SU-DHL-6 (cell line): ENCODE measurements at regions not wholly inside any gene's neighbourhood (a gene's known extent, or its start where the extent isn't known, plus 50 kb on each side); places are given as distances from the start of the nearest gene placed in this dataset.

Source experiments
- H2AFZ ChIP-seq: fragments of 200-600 bp; sonication (generic); 2 replicates; pipeline ENCODE4 v1.6.1; 2014; ENCODE audit warnings: low read depth, mild to moderate bottlenecking, moderate library complexity, mixed read lengths, antibody characterized with exemption, low read length; ENCODE audit not compliant: severe bottlenecking
- H3F3A ChIP-seq: fragments of 200-600 bp; shearing (Covaris generic); 2 replicates; pipeline ENCODE4 v1.6.0; 2016; ENCODE audit warnings: antibody characterized with exemption, mild to moderate bottlenecking; ENCODE audit not compliant: insufficient read depth
- H3K27ac ChIP-seq: fragments of 200-600 bp; sonication (generic); 2 replicates; pipeline ENCODE4 v1.5.1; 2016; ENCODE audit warnings: low read depth, mild to moderate bottlenecking, low read length, moderate library complexity, mixed read lengths
- H3K27me3 ChIP-seq: fragments of 200-600 bp; sonication (generic), shearing (Covaris generic); 2 replicates; pipeline ENCODE4 v1.6.0; 2014; ENCODE audit warnings: mild to moderate bottlenecking, low read length
- H3K36me3 ChIP-seq: fragments of 200-600 bp; sonication (generic); 2 replicates; pipeline ENCODE4 v1.6.1; 2014; ENCODE audit warnings: mild to moderate bottlenecking, low read length, mixed read lengths
- H3K4me2 ChIP-seq: fragments of 300-600, 200-600 bp; shearing (Covaris generic), sonication (generic); 2 replicates; pipeline ENCODE4 v1.6.0; 2014; ENCODE audit warnings: low read length, low read depth, mild to moderate bottlenecking; ENCODE audit not compliant: poor library complexity, severe bottlenecking
- H3K4me3 ChIP-seq: fragments of 200-600 bp; sonication (generic); 2 replicates; pipeline ENCODE4 v1.5.1; 2014; ENCODE audit warnings: antibody characterized with exemption, low read length, mild to moderate bottlenecking, mixed read lengths; ENCODE audit not compliant: insufficient read depth, poor library complexity, severe bottlenecking
- H3K79me2 ChIP-seq: fragments of 200-600 bp; sonication (generic); 2 replicates; pipeline ENCODE4 v1.6.1; 2014; ENCODE audit warnings: mild to moderate bottlenecking, low read length, moderate library complexity; ENCODE audit not compliant: insufficient read depth
- H3K9ac ChIP-seq: fragments of 200-600 bp; sonication (generic); 2 replicates; pipeline ENCODE4 v1.7.0; 2014; ENCODE audit warnings: mild to moderate bottlenecking, low read length
- H3K9me2 ChIP-seq: fragments of 200-600 bp; sonication (generic); replicated peaks from 2 replicates; pipeline ENCODE4 v1.6.1; 2014; ENCODE audit warnings: low read length; ENCODE audit not compliant: insufficient read depth
- H3K9me3 ChIP-seq: fragments of 200-600 bp; sonication (generic); 2 replicates; pipeline ENCODE4 v1.6.1; 2014; ENCODE audit warnings: low read length, mixed read lengths; ENCODE audit not compliant: insufficient read depth
- H4K20me1 ChIP-seq: fragments of 200-600 bp; sonication (generic); 2 replicates; pipeline ENCODE4 v1.6.1; 2014; ENCODE audit warnings: low read depth, mild to moderate bottlenecking, antibody characterized with exemption, low read length, moderate library complexity, mixed read lengths
- EZH2phosphoT487 ChIP-seq: fragments of 200-600 bp; sonication (generic), shearing (Covaris generic); conservative IDR thresholded peaks from 2 replicates; pipeline ENCODE4 v1.6.1; 2018; ENCODE audit warnings: mild to moderate bottlenecking, antibody characterized with exemption, low read length, moderate library complexity, mixed read lengths
- TF ChIP-seq, protein P1 (sequence below): fragments of 200-600 bp; sonication (generic); IDR thresholded peaks from one replicate; pipeline ENCODE4 v1.5.1; 2017; ENCODE audit warnings: antibody characterized with exemption, mild to moderate bottlenecking, low read length, moderate library complexity; ENCODE audit not compliant: insufficient read depth, poor library complexity, severe bottlenecking

DNA sequence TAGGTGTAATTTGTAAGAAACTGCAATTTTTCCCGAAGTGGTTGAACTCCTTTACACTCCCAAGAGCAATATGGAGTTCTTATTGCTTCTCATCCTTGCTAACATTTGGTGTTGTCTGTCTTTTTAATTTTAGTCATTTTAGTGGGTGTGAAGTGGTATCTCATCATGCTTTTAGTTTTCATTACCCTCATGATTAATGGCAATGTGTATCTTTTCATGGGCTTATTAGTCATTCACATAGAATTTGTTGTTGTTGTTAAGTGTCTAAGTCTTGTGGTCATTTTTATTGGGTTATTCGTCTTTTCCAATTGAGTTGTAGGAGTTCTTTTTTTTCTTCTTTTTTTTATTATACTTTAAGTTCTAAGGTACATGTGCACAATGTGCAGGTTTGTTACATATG is 238.3 kb upstream of the SESN3 start:
- Histone ChIP-seq H3K9ac (no peak overlapping the region), H3K27me3 (no peaks in the 10 kb centered on the region), H3K4me3 (no peak overlapping the region), H3K27ac (no peak overlapping the region), H3K4me2 (no peak overlapping the region), H3K79me2 (no peaks in the 10 kb centered on the region), H3K9me3 (no peaks in the 10 kb centered on the region), H2AFZ (no peak overlapping the region), H3K36me3 (no peaks in the 10 kb centered on the region), H3F3A (no peaks in the 10 kb centered on the region), H4K20me1 (no peaks in the 10 kb centered on the region), H3K9me2 (no peaks in the 10 kb centered on the region)
- TF ChIP-seq EZH2phosphoT487: no peak
- TF ChIP-seq, protein P1, sequence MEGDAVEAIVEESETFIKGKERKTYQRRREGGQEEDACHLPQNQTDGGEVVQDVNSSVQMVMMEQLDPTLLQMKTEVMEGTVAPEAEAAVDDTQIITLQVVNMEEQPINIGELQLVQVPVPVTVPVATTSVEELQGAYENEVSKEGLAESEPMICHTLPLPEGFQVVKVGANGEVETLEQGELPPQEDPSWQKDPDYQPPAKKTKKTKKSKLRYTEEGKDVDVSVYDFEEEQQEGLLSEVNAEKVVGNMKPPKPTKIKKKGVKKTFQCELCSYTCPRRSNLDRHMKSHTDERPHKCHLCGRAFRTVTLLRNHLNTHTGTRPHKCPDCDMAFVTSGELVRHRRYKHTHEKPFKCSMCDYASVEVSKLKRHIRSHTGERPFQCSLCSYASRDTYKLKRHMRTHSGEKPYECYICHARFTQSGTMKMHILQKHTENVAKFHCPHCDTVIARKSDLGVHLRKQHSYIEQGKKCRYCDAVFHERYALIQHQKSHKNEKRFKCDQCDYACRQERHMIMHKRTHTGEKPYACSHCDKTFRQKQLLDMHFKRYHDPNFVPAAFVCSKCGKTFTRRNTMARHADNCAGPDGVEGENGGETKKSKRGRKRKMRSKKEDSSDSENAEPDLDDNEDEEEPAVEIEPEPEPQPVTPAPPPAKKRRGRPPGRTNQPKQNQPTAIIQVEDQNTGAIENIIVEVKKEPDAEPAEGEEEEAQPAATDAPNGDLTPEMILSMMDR: no peak

DNA sequence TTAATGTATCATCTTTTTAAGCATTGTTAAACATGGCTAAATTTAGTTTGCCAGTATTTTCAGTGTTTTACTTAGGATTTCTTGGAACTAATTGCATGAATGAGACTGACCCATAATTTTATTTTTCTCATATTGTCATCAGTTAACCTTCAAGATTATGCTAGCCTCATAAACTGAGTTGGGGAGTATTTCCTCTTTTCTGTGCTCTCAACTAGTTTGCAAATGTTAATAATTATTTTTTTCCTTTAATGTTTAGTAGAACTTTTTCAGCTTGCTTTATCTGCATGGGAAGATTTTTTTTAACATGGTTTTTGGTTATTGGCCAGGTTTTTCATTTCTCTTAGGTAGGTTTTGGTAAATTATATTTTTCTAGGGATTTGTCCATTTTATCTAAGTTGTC is 235.4 kb upstream of the SESN3 start:
- Histone ChIP-seq H3F3A (no peaks in the 10 kb centered on the region), H3K36me3 (no peaks in the 10 kb centered on the region), H3K4me3 (no peak overlapping the region), H3K79me2 (no peaks in the 10 kb centered on the region), H3K9ac (no peak overlapping the region), H3K4me2 (no peak overlapping the region), H3K27me3 (no peaks in the 10 kb centered on the region), H3K9me3 (no peaks in the 10 kb centered on the region), H4K20me1 (no peaks in the 10 kb centered on the region), H3K9me2 (no peaks in the 10 kb centered on the region), H2AFZ (no peak overlapping the region), H3K27ac (no peak overlapping the region)
- TF ChIP-seq, protein P1: no peak
- TF ChIP-seq EZH2phosphoT487: no peak

DNA sequence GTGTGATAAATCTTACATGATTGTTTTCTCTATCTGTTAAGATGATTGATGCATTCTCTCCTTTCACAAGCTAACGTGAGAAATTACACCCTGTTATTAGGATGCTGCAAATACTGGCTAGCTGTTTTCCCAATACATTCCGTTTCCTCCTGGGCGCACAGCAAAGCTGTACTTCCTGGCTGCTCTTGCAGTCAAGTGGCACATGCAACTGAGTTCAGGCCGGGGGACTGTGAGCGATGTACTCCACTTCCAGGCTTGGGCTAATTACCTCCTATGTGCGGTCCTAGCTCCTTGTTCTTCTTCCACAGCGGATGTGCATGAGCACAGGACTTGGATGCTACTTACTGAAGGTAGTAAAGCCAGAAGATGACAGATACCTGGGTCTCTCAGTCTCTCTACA is 234.9 kb upstream of the SESN3 start:
- Histone ChIP-seq H3K27ac (no peak overlapping the region), H3K9me2 (no peaks in the 10 kb centered on the region), H3K27me3 (no peaks in the 10 kb centered on the region), H2AFZ (no peak overlapping the region), H3F3A (no peaks in the 10 kb centered on the region), H3K9me3 (no peaks in the 10 kb centered on the region), H3K79me2 (no peaks in the 10 kb centered on the region), H3K4me3 (no peak overlapping the region), H3K36me3 (no peaks in the 10 kb centered on the region), H3K4me2 (no peak overlapping the region), H3K9ac (no peak overlapping the region), H4K20me1 (no peaks in the 10 kb centered on the region)
- TF ChIP-seq, protein P1: no peak
- no peak for TF ChIP-seq EZH2phosphoT487

DNA sequence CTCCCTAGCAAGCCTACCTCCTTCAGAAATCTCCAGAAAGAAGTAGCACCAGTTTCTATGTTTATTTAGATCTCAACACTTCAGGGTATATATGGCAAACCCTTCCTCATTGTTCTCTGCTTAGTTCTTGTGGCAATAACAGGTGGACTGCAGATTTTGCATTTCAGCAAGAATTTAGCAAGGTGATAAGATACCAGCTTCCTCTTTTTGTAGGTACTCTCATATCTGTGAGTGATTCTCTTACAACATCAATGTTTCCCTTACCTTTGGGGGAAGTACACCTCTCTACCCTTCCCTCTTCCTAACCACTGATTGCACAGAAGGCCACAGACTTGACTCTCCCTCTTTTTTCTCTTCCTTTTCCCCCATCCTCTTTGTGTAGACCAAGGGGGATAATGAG is 230.9 kb upstream of the SESN3 start:
- Histone ChIP-seq H3K4me2 (no peak overlapping the region), H3K27me3 (no peaks in the 10 kb centered on the region), H3K9me3 (no peaks in the 10 kb centered on the region), H3K36me3 (no peaks in the 10 kb centered on the region), H4K20me1 (no peaks in the 10 kb centered on the region), H3K9me2 (no peaks in the 10 kb centered on the region), H2AFZ (no peak overlapping the region), H3K4me3 (no peak overlapping the region), H3K9ac (no peak overlapping the region), H3F3A (no peaks in the 10 kb centered on the region), H3K27ac (no peak overlapping the region), H3K79me2 (no peaks in the 10 kb centered on the region)
- TF ChIP-seq, protein P1: no peak
- no peak for TF ChIP-seq EZH2phosphoT487
